ENCODE measurements at regions not wholly inside any gene's neighbourhood (a gene's known extent, or its start where the extent isn't known, plus 50 kb on each side); places are given as distances from the start of the nearest gene placed in this dataset.
"Not testable (repeated sequence)": the region's sequence is repeated elsewhere in the genome, so short reads cannot be mapped to it uniquely, and the experiment has no call there.

DNA sequence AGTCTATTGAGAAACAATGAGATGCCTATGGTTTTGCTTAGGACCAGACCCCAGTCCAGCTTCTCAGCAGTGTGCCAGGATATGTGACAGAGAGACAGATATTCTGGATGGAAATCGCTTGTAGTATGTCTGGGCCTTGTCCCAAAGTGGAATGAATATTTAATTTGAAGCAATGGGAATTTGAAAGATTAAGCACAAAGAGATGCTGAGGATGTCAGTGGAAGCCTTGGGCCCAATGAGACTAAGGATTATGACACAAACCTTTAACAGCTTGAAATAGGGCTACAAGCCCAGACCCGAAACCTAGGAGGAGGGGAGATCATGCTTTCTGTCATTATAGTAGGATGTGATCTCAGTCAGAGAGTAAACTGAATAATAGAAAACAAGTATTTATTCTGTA, 459.2 kb downstream of the FAT4 start:
- no peak for TF ChIP-seq SPI1 (IDR thresholded peaks at IDR 0.05; ENCODE audit: low read depth, low read length)
- no peak for TF ChIP-seq PAX5 (IDR thresholded peaks at IDR 0.05; ENCODE audit: insufficient read depth, low read length, severe bottlenecking)
- no peak for TF ChIP-seq TAF1 (IDR thresholded peaks at IDR 0.05; ENCODE audit: low read depth, low read length)
- TF ChIP-seq POLR2AphosphoS5 (IDR thresholded peaks at IDR 0.05; ENCODE audit: low read depth, low read length), result no peak
- TF ChIP-seq POLR2A (IDR thresholded peaks at IDR 0.05; ENCODE audit: low read depth, low read length), result no peak
- no peak for TF ChIP-seq POU2F2 (IDR thresholded peaks at IDR 0.05; ENCODE audit: low read depth, low read length)
- DNase-seq (ENCODE audit: insufficient read length, low spot score), result no peak
- FAIRE-seq, result no peak

DNA sequence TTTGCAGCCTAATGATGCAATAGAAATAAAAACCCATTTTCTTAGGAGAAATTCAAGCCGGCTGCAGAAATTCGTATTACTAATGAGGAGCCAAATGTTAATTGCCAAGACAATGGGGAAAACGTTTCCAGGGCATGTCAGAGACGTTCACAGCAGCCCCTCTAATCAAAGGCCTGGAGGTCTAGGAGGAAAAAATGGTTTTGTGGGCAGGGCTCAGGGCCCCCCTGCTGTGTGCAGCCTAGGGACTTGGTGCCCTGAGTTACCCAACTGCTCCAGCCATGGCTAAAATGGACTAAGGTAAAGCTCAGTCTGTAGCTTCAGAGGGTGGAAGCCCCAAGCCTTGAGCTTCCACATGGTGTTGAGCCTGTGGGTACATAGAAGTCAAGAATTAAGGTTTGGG, 461.4 kb downstream of the FAT4 start:
- TF ChIP-seq PAX5 (IDR thresholded peaks at IDR 0.05; ENCODE audit: insufficient read depth, low read length, severe bottlenecking) (no peak), SPI1 (IDR thresholded peaks at IDR 0.05; ENCODE audit: low read depth, low read length) (no peak), POU2F2 (IDR thresholded peaks at IDR 0.05; ENCODE audit: low read depth, low read length) (no peak), POLR2A (IDR thresholded peaks at IDR 0.05; ENCODE audit: low read depth, low read length) (no peak), POLR2AphosphoS5 (IDR thresholded peaks at IDR 0.05; ENCODE audit: low read depth, low read length) (no peak), TAF1 (IDR thresholded peaks at IDR 0.05; ENCODE audit: low read depth, low read length) (no peak)
- no peak for DNase-seq (ENCODE audit: insufficient read length, low spot score)
- no peak for FAIRE-seq

GRCh38 chr4:125780164-125780563, 465.4 kb downstream of the FAT4 start:
- FAIRE-seq (no peak), DNase-seq (ENCODE audit: insufficient read length, low spot score) (no peak)
- TF ChIP-seq SPI1 (IDR thresholded peaks at IDR 0.05; ENCODE audit: low read depth, low read length), result no peak

- no peak for TF ChIP-seq SPI1 (IDR thresholded peaks at IDR 0.05; ENCODE audit: low read depth, low read length)
- TF ChIP-seq PAX5 (IDR thresholded peaks at IDR 0.05; ENCODE audit: insufficient read depth, low read length, severe bottlenecking), result no peak
- TF ChIP-seq POLR2AphosphoS5 (IDR thresholded peaks at IDR 0.05; ENCODE audit: low read depth, low read length), result no peak
- TF ChIP-seq POLR2A (IDR thresholded peaks at IDR 0.05; ENCODE audit: low read depth, low read length), result no peak
- TF ChIP-seq POU2F2 (IDR thresholded peaks at IDR 0.05; ENCODE audit: low read depth, low read length), result no peak
- TF ChIP-seq TAF1 (IDR thresholded peaks at IDR 0.05; ENCODE audit: low read depth, low read length), result no peak
- DNase-seq (ENCODE audit: insufficient read length, low spot score), result no peak
- FAIRE-seq, result no peak
These were observed 466.0 kb downstream of the FAT4 start for GRCh38 chr4:125780747-125781146.

DNA sequence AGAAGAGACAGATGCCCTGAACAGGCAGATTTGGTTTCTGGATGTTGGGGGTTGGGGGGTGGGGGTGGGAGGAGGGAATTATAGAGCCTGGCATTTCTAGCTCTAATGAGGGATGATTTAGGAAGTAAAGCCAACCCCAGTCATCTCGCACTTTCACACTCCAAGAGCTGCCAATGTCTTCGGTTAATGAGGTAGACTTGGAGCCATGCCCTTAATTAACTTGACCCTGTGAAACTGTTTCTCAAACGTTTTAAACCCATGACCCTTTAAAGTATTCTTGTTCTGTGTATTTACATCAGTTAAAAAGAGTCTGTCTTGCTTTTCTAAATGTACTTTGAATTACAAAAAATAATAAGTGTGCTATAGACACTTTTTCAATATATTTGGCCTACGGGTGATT, 466.9 kb downstream of the FAT4 start:
- no peak for TF ChIP-seq POLR2AphosphoS5 (IDR thresholded peaks at IDR 0.05; ENCODE audit: low read depth, low read length)
- TF ChIP-seq SPI1 (IDR thresholded peaks at IDR 0.05; ENCODE audit: low read depth, low read length), result no peak
- TF ChIP-seq PAX5 (IDR thresholded peaks at IDR 0.05; ENCODE audit: insufficient read depth, low read length, severe bottlenecking), result no peak
- no peak for TF ChIP-seq POLR2A (IDR thresholded peaks at IDR 0.05; ENCODE audit: low read depth, low read length)
- no peak for TF ChIP-seq TAF1 (IDR thresholded peaks at IDR 0.05; ENCODE audit: low read depth, low read length)
- no peak for TF ChIP-seq POU2F2 (IDR thresholded peaks at IDR 0.05; ENCODE audit: low read depth, low read length)
- DNase-seq (ENCODE audit: insufficient read length, low spot score) (no peak), FAIRE-seq (no peak)

- TF ChIP-seq POLR2A (IDR thresholded peaks at IDR 0.05; ENCODE audit: low read depth, low read length), result no peak
- no peak for TF ChIP-seq TAF1 (IDR thresholded peaks at IDR 0.05; ENCODE audit: low read depth, low read length)
- no peak for TF ChIP-seq SPI1 (IDR thresholded peaks at IDR 0.05; ENCODE audit: low read depth, low read length)
- no peak for TF ChIP-seq POU2F2 (IDR thresholded peaks at IDR 0.05; ENCODE audit: low read depth, low read length)
- TF ChIP-seq POLR2AphosphoS5 (IDR thresholded peaks at IDR 0.05; ENCODE audit: low read depth, low read length), result no peak
- TF ChIP-seq PAX5 (IDR thresholded peaks at IDR 0.05; ENCODE audit: insufficient read depth, low read length, severe bottlenecking), result no peak
- no peak for DNase-seq (ENCODE audit: insufficient read length, low spot score)
- no peak for FAIRE-seq
These were observed 470.0 kb downstream of the FAT4 start for GRCh38 chr4:125784741-125785140.

GRCh38 chr4:125787707-125788106, 473.0 kb downstream of the FAT4 start:
- DNase-seq (ENCODE audit: insufficient read length, low spot score) (no peak), FAIRE-seq (no peak)
- TF ChIP-seq TAF1 (IDR thresholded peaks at IDR 0.05; ENCODE audit: low read depth, low read length), result no peak
- no peak for TF ChIP-seq POLR2A (IDR thresholded peaks at IDR 0.05; ENCODE audit: low read depth, low read length)
- no peak for TF ChIP-seq POU2F2 (IDR thresholded peaks at IDR 0.05; ENCODE audit: low read depth, low read length)

DNA sequence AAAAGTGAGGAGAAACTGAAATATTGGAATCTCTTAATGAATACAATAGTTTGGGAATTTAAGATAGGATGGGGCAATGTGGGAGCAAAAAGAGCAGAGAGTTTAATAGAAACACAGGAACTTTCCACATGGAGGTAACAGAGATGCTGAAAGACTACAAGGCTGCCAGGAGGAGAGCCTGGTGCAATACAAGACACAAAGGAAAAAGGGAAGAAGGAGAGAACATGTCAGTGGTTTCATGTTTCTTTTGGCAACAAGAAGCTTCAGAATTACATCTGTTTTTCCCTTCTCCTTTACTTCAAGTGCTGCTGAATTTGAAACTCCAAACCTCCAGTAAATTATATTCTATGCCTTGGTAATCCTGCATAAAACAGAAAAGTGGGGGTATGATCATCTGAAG, 474.3 kb downstream of the FAT4 start:
- TF ChIP-seq SPI1 (IDR thresholded peaks at IDR 0.05; ENCODE audit: low read depth, low read length) (no peak), TAF1 (IDR thresholded peaks at IDR 0.05; ENCODE audit: low read depth, low read length) (no peak), POLR2AphosphoS5 (IDR thresholded peaks at IDR 0.05; ENCODE audit: low read depth, low read length) (no peak), POU2F2 (IDR thresholded peaks at IDR 0.05; ENCODE audit: low read depth, low read length) (no peak), PAX5 (IDR thresholded peaks at IDR 0.05; ENCODE audit: insufficient read depth, low read length, severe bottlenecking) (no peak), POLR2A (IDR thresholded peaks at IDR 0.05; ENCODE audit: low read depth, low read length) (no peak)
- DNase-seq (ENCODE audit: insufficient read length, low spot score) (no peak), FAIRE-seq (no peak)

DNA sequence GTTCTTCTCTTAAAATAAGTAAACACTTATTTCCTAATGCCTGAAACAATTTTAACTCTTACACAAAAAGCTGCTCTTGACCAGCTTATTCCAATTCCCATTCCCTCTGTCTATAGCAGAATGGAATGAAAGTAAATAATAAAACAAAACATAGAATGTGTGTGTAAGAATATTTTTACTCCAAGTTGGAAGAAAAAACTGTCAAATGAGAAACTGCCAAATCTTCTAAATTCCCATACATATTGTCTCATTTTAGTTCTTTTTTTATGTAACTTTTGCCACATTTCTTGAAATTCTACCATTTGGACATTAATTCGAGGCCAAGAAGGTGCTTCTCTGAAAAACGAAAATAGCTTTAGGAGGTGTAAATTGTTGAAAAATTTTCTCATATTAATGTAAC, 477.1 kb downstream of the FAT4 start:
- TF ChIP-seq POLR2A (IDR thresholded peaks at IDR 0.05; ENCODE audit: low read depth, low read length), result no peak
- TF ChIP-seq PAX5 (IDR thresholded peaks at IDR 0.05; ENCODE audit: insufficient read depth, low read length, severe bottlenecking), result no peak
- no peak for TF ChIP-seq SPI1 (IDR thresholded peaks at IDR 0.05; ENCODE audit: low read depth, low read length)
- no peak for TF ChIP-seq TAF1 (IDR thresholded peaks at IDR 0.05; ENCODE audit: low read depth, low read length)
- TF ChIP-seq POU2F2 (IDR thresholded peaks at IDR 0.05; ENCODE audit: low read depth, low read length), result no peak
- no peak for TF ChIP-seq POLR2AphosphoS5 (IDR thresholded peaks at IDR 0.05; ENCODE audit: low read depth, low read length)
- FAIRE-seq (no peak), DNase-seq (ENCODE audit: insufficient read length, low spot score) (no peak)

DNA sequence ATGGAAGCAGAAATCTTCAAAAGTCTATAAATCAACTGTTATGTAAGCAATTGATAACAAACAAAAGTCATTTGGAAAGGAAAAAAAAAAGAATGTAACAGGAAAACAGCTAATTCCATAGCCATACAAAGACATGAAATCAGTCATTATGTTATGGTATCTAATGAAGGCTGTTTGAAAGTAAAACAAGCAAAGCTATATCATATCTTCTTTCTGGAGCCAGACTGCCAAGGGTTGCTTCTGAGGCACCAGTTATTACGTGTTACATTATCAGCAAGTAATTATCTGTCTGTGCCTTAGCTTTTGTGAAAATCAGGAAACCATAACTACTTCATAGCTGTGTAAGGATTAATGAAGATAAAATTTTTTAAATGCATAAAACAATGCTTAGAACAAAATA, 480.2 kb downstream of the FAT4 start:
- DNase-seq (ENCODE audit: insufficient read length, low spot score) (no peak), FAIRE-seq (no peak)
- TF ChIP-seq POLR2AphosphoS5 (IDR thresholded peaks at IDR 0.05; ENCODE audit: low read depth, low read length), result no peak
- no peak for TF ChIP-seq PAX5 (IDR thresholded peaks at IDR 0.05; ENCODE audit: insufficient read depth, low read length, severe bottlenecking)

GRCh38 chr4:125796138-125796537, 481.4 kb downstream of the FAT4 start:
- DNase-seq (ENCODE audit: insufficient read length, low spot score) (no peak), FAIRE-seq (no peak)
- TF ChIP-seq POLR2AphosphoS5 (IDR thresholded peaks at IDR 0.05; ENCODE audit: low read depth, low read length) (no peak), POLR2A (IDR thresholded peaks at IDR 0.05; ENCODE audit: low read depth, low read length) (no peak), SPI1 (IDR thresholded peaks at IDR 0.05; ENCODE audit: low read depth, low read length) (no peak), POU2F2 (IDR thresholded peaks at IDR 0.05; ENCODE audit: low read depth, low read length) (no peak), PAX5 (IDR thresholded peaks at IDR 0.05; ENCODE audit: insufficient read depth, low read length, severe bottlenecking) (no peak), TAF1 (IDR thresholded peaks at IDR 0.05; ENCODE audit: low read depth, low read length) (no peak)

- DNase-seq (ENCODE audit: insufficient read length, low spot score); FAIRE-seq: not testable (repeated sequence)
These were observed 482.9 kb downstream of the FAT4 start for GRCh38 chr4:125797621-125798020.
